AG09309 (cell line): ENCODE measurements at regions not wholly inside any gene's neighbourhood (a gene's known extent, or its start where the extent isn't known, plus 50 kb on each side); places are given as distances from the start of the nearest gene placed in this dataset.
"Not testable (repeated sequence)": the region's sequence is repeated elsewhere in the genome, so short reads cannot be mapped to it uniquely, and the experiment has no call there.

ENCODE experiments used
- DNase-seq: peaks from one replicate; pipeline ENCODE4 v3.0.0-alpha.2; 2010; ENCODE audit warnings: low read depth
- H3K4me3 ChIP-seq: 2 replicates; pipeline ENCODE4 v1.5.1; 2011; ENCODE audit warnings: mild to moderate bottlenecking, low read depth, low read length, moderate library complexity; ENCODE audit not compliant: control insufficient read depth
- CTCF ChIP-seq: IDR thresholded peaks from 2 replicates; pipeline ENCODE4 v1.5.1; 2011; ENCODE audit warnings: mild to moderate bottlenecking, low read depth, low read length, inconsistent platforms; ENCODE audit not compliant: insufficient read depth, control insufficient read depth; ENCODE audit errors: missing control alignments

GRCh38 chr6:106866875-106867658 is 107.5 kb downstream of the CD24 start:
- no peak for DNase-seq
- no peak overlapping the region for H3K4me3 ChIP-seq
- TF ChIP-seq CTCF: no peak

- no peak for DNase-seq
- TF ChIP-seq CTCF: no peak
- H3K4me3 ChIP-seq: no peak overlapping the region
Observed at GRCh38 chr6:106862858-106863257, 111.7 kb downstream of the CD24 start.

- TF ChIP-seq CTCF: no peak
- DNase-seq: no peak
Observed at GRCh38 chr6:106860940-106861339, 113.6 kb downstream of the CD24 start.

GRCh38 chr6:106858653-106859092 is 115.9 kb downstream of the CD24 start:
- H3K4me3 ChIP-seq: no peak overlapping the region
- TF ChIP-seq CTCF: no peak
- peak; percentile 13 for DNase-seq

More at GRCh38 chr6:106860940-106861339, 113.6 kb downstream of the CD24 start:
- H3K4me3 ChIP-seq: no peak overlapping the region

GRCh38 chr6:106857771-106858652 is 116.5 kb downstream of the CD24 start:
- no peak for DNase-seq
- no peak for TF ChIP-seq CTCF
- H3K4me3 ChIP-seq: no peak overlapping the region

- H3K4me3 ChIP-seq, DNase-seq: not testable (repeated sequence)
Observed at GRCh38 chr6:106857310-106857709, 117.2 kb downstream of the CD24 start.
